Gastrocnemius medialis (tissue), 4 donors: ENCODE measurements at regions not wholly inside any gene's neighbourhood (a gene's known extent, or its start where the extent isn't known, plus 50 kb on each side); places are given as distances from the start of the nearest gene placed in this dataset.
"Not testable (repeated sequence)": the region's sequence is repeated elsewhere in the genome, so short reads cannot be mapped to it uniquely, and the experiment has no call there.

Experiments
- ATAC-seq, 2 donors: fragments of 150-250 bp; one replicate each; pipeline ENCODE4 v1.9.1; 2016
- DNase-seq, 2 donors: peaks; one replicate each; pipeline ENCODE4 v3.0.0-alpha.2; 2019
- H3K27ac ChIP-seq, 4 donors: fragments of 200-600 bp; sonication (generic); 1 replicate in 1 of 4; 2 replicates in 3 of 4; pipeline ENCODE4 v1.5.1; 2016 to 2018; ENCODE audit warnings: mild to moderate bottlenecking in 2 of 4, moderate library complexity in 1 of 4
- H3K27me3 ChIP-seq, 3 donors: fragments of 200-600 bp; sonication (generic) in 2 of 3; 1 replicate in 1 of 3; 2 replicates in 2 of 3; pipeline versions ENCODE4 v1.5.1 to v1.6.0; 2016 to 2019; ENCODE audit warnings: mild to moderate bottlenecking in 1 of 3, moderate library complexity in 1 of 3
- H3K36me3 ChIP-seq, 2 donors: fragments of 200-600 bp; sonication (generic) in 1 of 2; one replicate each; pipeline ENCODE4 v1.5.1; 2017 to 2018
- H3K4me1 ChIP-seq, 2 donors: fragments of 200-600 bp; sonication (generic) in 1 of 2; one replicate each; pipeline ENCODE4 v1.5.1; 2016 to 2017; ENCODE audit warnings: mild to moderate bottlenecking in 2 of 2
- H3K4me3 ChIP-seq, 4 donors: fragments of 200-600 bp; sonication (generic) in 3 of 4; 1 replicate in 1 of 4; 2 replicates in 3 of 4; pipeline ENCODE4 v1.5.1; 2016 to 2019; ENCODE audit warnings: mild to moderate bottlenecking in 2 of 4
- H3K9me3 ChIP-seq, 3 donors: fragments of 200-600 bp; sonication (generic) in 2 of 3; 1 replicate in 1 of 3; 2 replicates in 2 of 3; pipeline ENCODE4 v1.5.1; 2016 to 2019
- POLR2A ChIP-seq, 2 donors: fragments of 450-650 bp; IDR thresholded peaks; one replicate each; pipeline ENCODE4 v1.6.1; 2017; ENCODE audit warnings: antibody characterized with exemption in 2 of 2, mild to moderate bottlenecking in 2 of 2, moderate library complexity in 2 of 2
- in situ Hi-C, 4 donors: fragments of 200-750 bp; cut with MboI; loops; one replicate each; pipeline versions ENCODE4 v1.15.0 to v1.8.0; 2017; ENCODE audit warnings: low sequenced_read_pairs in 4 of 4
- intact Hi-C: fragments of 100-400 bp; cut with DNase I; formaldehyde crosslinking; loops from one replicate; pipeline ENCODE4 v1.15.1; 2023; ENCODE audit warnings: low total_unique reads
- TF ChIP-seq, protein P1 (sequence below), 5 experiments: fragments of 450-650 bp in 3 of 5; fragments of 200-600 bp in 2 of 5; sonication (generic) in 2 of 5; IDR thresholded peaks in 4 of 5; conservative IDR thresholded peaks in 1 of 5; 1 replicate in 4 of 5; 2 replicates in 1 of 5; pipeline ENCODE4 v1.5.1; 2016 to 2019; ENCODE audit warnings: antibody characterized with exemption in 5 of 5, mild to moderate bottlenecking in 3 of 5, moderate library complexity in 3 of 5

DNA sequence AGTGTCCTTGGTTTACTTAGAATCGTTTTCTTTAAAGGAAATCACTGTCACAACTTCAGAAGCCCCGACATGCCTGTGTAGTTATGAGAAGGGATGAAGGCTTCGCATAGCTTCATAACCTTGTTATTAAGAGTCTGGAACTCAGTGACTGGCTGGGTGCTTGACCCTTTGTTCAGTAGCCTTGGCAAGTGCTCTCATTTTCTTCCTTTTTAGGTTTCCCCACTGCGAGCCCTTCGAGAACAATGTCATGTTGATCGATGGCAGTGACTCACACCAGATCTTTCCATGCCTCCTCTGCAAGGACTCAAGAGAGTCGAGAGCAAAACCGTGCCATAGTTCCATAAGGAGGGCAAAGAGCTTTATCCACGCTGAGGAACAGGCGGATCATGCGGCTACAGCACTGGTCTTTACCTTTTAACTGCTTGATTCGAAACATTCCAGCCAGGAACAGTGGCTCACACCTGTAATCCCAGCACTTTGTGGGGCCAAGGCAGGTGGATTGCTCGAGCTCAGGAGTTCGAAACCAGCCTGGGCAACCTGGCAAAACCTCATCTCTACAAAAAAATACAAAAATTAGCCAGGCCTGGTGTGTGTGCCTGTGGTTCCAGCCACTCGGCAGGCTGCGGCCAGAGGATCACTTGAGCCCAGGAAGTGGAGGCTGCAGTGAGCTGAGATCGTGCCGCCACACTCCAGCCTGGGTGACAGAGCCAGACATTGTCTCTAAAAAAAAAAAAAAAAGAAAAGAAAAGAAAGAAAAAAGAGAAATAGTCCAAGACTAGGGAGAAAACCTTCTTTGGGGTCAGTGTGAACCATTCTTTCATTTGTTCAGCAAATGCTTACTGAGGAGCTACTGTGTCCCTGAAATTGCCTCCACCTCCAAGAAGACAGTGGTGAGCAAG is 95.4 kb upstream of the ERRFI1 start:
- no peaks in the 10 kb centered on the region for H3K36me3 ChIP-seq
- peak; percentile 56 to 57 for ATAC-seq
- no peaks in the 10 kb centered on the region for H3K27me3 ChIP-seq
- intact Hi-C loops = no loop called here
- DNase-seq = peak; percentile 40 to 57
- in situ Hi-C loops = no loop called here
- peaks cover 4 to 21% of the 10 kb centered on the region in 2 donors for H3K4me1 ChIP-seq
- no peaks in the 10 kb centered on the region for H3K9me3 ChIP-seq
- peak overlapping the region in 1 of 4 donors; percentile 24 for H3K4me3 ChIP-seq
- TF ChIP-seq, protein P1, sequence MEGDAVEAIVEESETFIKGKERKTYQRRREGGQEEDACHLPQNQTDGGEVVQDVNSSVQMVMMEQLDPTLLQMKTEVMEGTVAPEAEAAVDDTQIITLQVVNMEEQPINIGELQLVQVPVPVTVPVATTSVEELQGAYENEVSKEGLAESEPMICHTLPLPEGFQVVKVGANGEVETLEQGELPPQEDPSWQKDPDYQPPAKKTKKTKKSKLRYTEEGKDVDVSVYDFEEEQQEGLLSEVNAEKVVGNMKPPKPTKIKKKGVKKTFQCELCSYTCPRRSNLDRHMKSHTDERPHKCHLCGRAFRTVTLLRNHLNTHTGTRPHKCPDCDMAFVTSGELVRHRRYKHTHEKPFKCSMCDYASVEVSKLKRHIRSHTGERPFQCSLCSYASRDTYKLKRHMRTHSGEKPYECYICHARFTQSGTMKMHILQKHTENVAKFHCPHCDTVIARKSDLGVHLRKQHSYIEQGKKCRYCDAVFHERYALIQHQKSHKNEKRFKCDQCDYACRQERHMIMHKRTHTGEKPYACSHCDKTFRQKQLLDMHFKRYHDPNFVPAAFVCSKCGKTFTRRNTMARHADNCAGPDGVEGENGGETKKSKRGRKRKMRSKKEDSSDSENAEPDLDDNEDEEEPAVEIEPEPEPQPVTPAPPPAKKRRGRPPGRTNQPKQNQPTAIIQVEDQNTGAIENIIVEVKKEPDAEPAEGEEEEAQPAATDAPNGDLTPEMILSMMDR (IDR thresholded peaks at IDR 0.05 in 4 of 5, conservative IDR thresholded peaks at IDR 0.05 in 1 of 5) = no peak
- no peak for TF ChIP-seq POLR2A (IDR thresholded peaks at IDR 0.05)
- peak overlapping the region; percentile 57 to 74 (median 66) for H3K27ac ChIP-seq

DNA sequence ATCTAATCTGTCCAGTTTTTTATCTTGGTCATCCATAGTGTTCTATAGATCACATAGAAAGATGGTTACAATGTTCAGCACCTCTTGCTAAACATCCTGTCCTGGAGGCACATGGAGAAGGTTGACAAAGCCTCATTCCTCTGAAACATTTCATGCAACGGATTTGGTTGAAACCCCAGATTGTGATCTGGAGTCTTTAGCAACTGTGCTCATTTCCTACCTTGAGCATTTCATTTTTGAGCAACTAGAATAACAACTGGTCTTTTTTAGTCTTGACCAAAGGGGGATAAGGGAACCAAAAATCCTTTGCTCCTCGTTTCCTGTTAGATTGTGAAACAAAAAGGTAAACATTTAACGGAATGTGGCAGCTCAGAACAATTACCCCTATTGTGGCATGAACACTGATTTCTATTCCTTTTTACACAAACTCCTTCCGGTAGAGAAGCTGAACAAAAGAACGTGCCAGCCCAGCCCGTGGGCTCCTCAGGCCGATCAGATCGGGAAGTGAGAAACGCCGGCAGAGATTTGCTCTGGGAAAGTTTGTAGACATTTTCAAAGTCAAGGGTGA is 94.7 kb upstream of the ERRFI1 start:
- Histone ChIP-seq H3K36me3 (no peaks in the 10 kb centered on the region), H3K27ac (peak overlapping the region; percentile 57 to 74 (median 66)), H3K9me3 (no peaks in the 10 kb centered on the region), H3K4me3 (peak overlapping the region in 1 of 4 donors; percentile 24), H3K27me3 (no peaks in the 10 kb centered on the region), H3K4me1 (peaks cover 11 to 25% of the 10 kb centered on the region in 2 donors)
- DNase-seq (no peak), ATAC-seq (no peak)
- in situ Hi-C loops (no loop called here), intact Hi-C loops (no loop called here)
- TF ChIP-seq, protein P1 (IDR thresholded peaks at IDR 0.05 in 4 of 5, conservative IDR thresholded peaks at IDR 0.05 in 1 of 5) = no peak
- no peak for TF ChIP-seq POLR2A (IDR thresholded peaks at IDR 0.05)

DNA sequence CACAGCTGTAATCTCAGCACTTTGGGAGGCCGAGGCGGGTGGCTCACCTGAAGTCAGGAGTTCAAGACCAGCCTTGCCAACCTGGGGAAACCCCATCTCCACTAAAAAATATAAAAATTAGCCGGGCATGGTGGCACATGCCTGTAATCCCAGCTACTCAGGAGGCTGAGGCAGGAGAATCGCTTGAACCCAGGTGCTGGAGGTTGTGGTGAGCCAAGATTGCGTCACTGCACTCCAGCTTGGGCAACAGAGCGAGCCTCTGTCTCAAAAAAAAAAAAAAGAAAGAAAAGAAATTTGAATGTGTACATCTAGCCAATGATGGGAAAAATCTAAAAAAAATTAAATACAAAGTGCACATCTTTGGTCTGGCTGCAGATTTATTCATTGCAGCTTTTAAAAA is 92.6 kb upstream of the ERRFI1 start:
- DNase-seq, H3K4me3 ChIP-seq, ATAC-seq, H3K9me3 ChIP-seq, intact Hi-C loops, in situ Hi-C loops, H3K36me3 ChIP-seq, H3K27me3 ChIP-seq: not testable (repeated sequence)
- H3K4me1 ChIP-seq = peaks cover 11 to 25% of the 10 kb centered on the region in 2 donors
- peak overlapping the region in 1 of 4 donors; percentile 60 for H3K27ac ChIP-seq

DNA sequence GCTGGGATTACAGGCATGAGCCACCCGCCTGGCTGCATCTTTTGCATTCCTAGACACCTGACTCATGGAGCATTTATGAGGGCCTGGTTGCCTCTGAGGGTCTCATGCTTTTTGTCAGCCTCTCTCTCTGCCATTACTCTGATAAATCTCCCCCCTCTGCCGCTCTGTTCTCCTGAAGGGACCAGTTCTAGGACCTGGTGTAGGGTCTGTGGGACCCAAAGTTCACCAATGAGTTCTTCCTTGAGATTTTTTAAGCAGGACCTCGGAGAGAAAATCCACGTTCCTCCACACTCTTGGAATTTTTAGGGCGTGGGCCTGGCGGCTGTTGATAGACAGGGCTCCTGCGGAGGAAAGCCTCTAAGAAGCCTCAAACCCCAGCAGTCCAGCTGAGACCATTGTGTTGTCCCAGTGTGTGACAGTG is 91.9 kb upstream of the ERRFI1 start:
- Histone ChIP-seq H3K9me3 (no peaks in the 10 kb centered on the region), H3K27me3 (no peaks in the 10 kb centered on the region), H3K27ac (peak overlapping the region; percentile 58 to 72 (median 64)), H3K4me3 (no peak overlapping the region), H3K4me1 (peaks cover 11 to 25% of the 10 kb centered on the region in 2 donors), H3K36me3 (no peaks in the 10 kb centered on the region)
- TF ChIP-seq, protein P1 (IDR thresholded peaks at IDR 0.05 in 4 of 5, conservative IDR thresholded peaks at IDR 0.05 in 1 of 5) = no peak
- in situ Hi-C loops (no loop called here), intact Hi-C loops (no loop called here)
- DNase-seq (no peak), ATAC-seq (no peak)

DNA sequence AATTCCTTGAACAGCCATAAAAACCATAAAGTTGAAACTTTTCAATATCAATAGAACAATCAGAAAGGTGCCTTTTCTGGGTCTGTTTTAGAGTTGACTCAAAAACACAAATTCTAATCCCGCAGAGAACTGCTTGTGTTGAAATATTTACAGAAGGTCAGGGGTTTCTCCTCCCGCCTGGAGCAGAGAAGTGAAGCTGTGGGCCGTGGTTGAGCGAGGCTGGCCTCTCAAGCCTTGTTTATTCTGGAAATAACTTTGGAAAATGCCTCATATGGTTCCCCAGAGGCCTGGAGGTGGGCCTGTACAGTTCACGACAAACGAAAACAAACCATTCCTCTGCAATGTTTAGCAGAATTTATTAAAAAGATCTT is 90.8 kb upstream of the ERRFI1 start:
- no peak overlapping the region for H3K4me3 ChIP-seq
- intact Hi-C loops (no loop called here), in situ Hi-C loops (no loop called here)
- peak; percentile 55 to 73 for DNase-seq
- H3K4me1 ChIP-seq = peaks cover 11 to 24% of the 10 kb centered on the region in 2 donors
- no peaks in the 10 kb centered on the region for H3K36me3 ChIP-seq
- H3K27me3 ChIP-seq = no peaks in the 10 kb centered on the region
- ATAC-seq = peak; percentile 67
- no peaks in the 10 kb centered on the region for H3K9me3 ChIP-seq
- peak overlapping the region; percentile 58 to 72 (median 64) for H3K27ac ChIP-seq
- no peak for TF ChIP-seq POLR2A (IDR thresholded peaks at IDR 0.05)
- TF ChIP-seq, protein P1 (IDR thresholded peaks at IDR 0.05 in 4 of 5, conservative IDR thresholded peaks at IDR 0.05 in 1 of 5) = no peak
